Hepatic stellate cell (primary cell): ENCODE measurements at regions not wholly inside any gene's neighbourhood (a gene's known extent, or its start where the extent isn't known, plus 50 kb on each side); places are given as distances from the start of the nearest gene placed in this dataset.

ENCODE experiments used
- DNase-seq: peaks from one replicate; pipeline ENCODE4 v3.0.0; 2011; ENCODE audit warnings: low spot score

GRCh38 chr5:107808671-107809137, 138.0 kb upstream of the EFNA5 start:
- no peak for DNase-seq

- no peak for DNase-seq
These were observed 136.7 kb upstream of the EFNA5 start for GRCh38 chr5:107807431-107807830.

- no peak for DNase-seq
These were observed 136.0 kb upstream of the EFNA5 start for GRCh38 chr5:107806705-107807104.

- DNase-seq, result no peak
These were observed 135.5 kb upstream of the EFNA5 start for GRCh38 chr5:107806271-107806670.

- DNase-seq, result no peak
These were observed 135.1 kb upstream of the EFNA5 start for GRCh38 chr5:107805824-107806223.

- DNase-seq, result no peak
These were observed 134.4 kb upstream of the EFNA5 start for GRCh38 chr5:107805166-107805565.

- no peak for DNase-seq
These were observed 133.0 kb upstream of the EFNA5 start for GRCh38 chr5:107803728-107804127.

GRCh38 chr5:107801061-107801460, 130.3 kb upstream of the EFNA5 start:
- DNase-seq, result no peak

GRCh38 chr5:107799306-107799705, 128.6 kb upstream of the EFNA5 start:
- no peak for DNase-seq

GRCh38 chr5:107796797-107797196, 126.1 kb upstream of the EFNA5 start:
- peak; percentile 14 for DNase-seq

GRCh38 chr5:107794741-107795140, 124.0 kb upstream of the EFNA5 start:
- DNase-seq, result no peak

GRCh38 chr5:107792940-107793339, 122.2 kb upstream of the EFNA5 start:
- DNase-seq, result no peak

GRCh38 chr5:107790671-107791070, 119.9 kb upstream of the EFNA5 start:
- no peak for DNase-seq

- no peak for DNase-seq
These were observed 115.7 kb upstream of the EFNA5 start for GRCh38 chr5:107786424-107786823.

- DNase-seq, result no peak
These were observed 112.8 kb upstream of the EFNA5 start for GRCh38 chr5:107783551-107783950.

GRCh38 chr5:107782561-107783169, 111.9 kb upstream of the EFNA5 start:
- DNase-seq, result no peak

GRCh38 chr5:107781451-107781850, 110.7 kb upstream of the EFNA5 start:
- DNase-seq, result no peak

- DNase-seq, result no peak
These were observed 108.7 kb upstream of the EFNA5 start for GRCh38 chr5:107779437-107779836.

GRCh38 chr5:107778647-107779046, 107.9 kb upstream of the EFNA5 start:
- DNase-seq, result no peak

- DNase-seq, result no peak
These were observed 106.4 kb upstream of the EFNA5 start for GRCh38 chr5:107776922-107777740.

- no peak for DNase-seq
These were observed 105.8 kb upstream of the EFNA5 start for GRCh38 chr5:107776506-107776905.

GRCh38 chr5:107774316-107774715, 103.6 kb upstream of the EFNA5 start:
- DNase-seq, result no peak

- no peak for DNase-seq
These were observed 102.7 kb upstream of the EFNA5 start for GRCh38 chr5:107773479-107773878.
